ENCODE measurements at regions not wholly inside any gene's neighbourhood (a gene's known extent, or its start where the extent isn't known, plus 50 kb on each side); places are given as distances from the start of the nearest gene placed in this dataset.

- WGBS, 2 experiments (ENCODE audit: extremely low coverage in 2 of 2, insufficient read length in 1 of 2) = no CpG with 5 or more reads among the region's 2 CpGs
- TF ChIP-seq MAFK (IDR thresholded peaks at IDR 0.05; ENCODE audit: low read depth, low read length) (no peak), USF2 (IDR thresholded peaks at IDR 0.05; ENCODE audit: low read depth, low read length) (no peak), NFE2L2 (IDR thresholded peaks at IDR 0.05; ENCODE audit: low read depth, low read length) (no peak), BHLHE40 (IDR thresholded peaks at IDR 0.05; ENCODE audit: low read depth, low read length) (no peak), MXI1 (IDR thresholded peaks at IDR 0.05; ENCODE audit: borderline replicate concordance, low read depth, low read length) (no peak), SMC3 (IDR thresholded peaks at IDR 0.05; ENCODE audit: low read depth, low read length) (no peak), CHD1 (IDR thresholded peaks at IDR 0.05; ENCODE audit: low read depth, low read length) (no peak), POLR2A (IDR thresholded peaks at IDR 0.05; ENCODE audit: low read depth, low read length) (no peak), RFX5 (IDR thresholded peaks at IDR 0.05; ENCODE audit: low read depth, low read length) (no peak), ELK1 (IDR thresholded peaks at IDR 0.05; ENCODE audit: borderline replicate concordance, low read depth, low read length) (no peak), CEBPB (IDR thresholded peaks at IDR 0.05; ENCODE audit: low read depth, low read length) (no peak), FOS (IDR thresholded peaks at IDR 0.05; ENCODE audit: low read depth, low read length) (no peak), RAD21 (IDR thresholded peaks at IDR 0.05; ENCODE audit: low read length) (no peak), RCOR1 (IDR thresholded peaks at IDR 0.05; ENCODE audit: insufficient replicate concordance, low read length) (no peak)
- TF ChIP-seq, protein P1, sequence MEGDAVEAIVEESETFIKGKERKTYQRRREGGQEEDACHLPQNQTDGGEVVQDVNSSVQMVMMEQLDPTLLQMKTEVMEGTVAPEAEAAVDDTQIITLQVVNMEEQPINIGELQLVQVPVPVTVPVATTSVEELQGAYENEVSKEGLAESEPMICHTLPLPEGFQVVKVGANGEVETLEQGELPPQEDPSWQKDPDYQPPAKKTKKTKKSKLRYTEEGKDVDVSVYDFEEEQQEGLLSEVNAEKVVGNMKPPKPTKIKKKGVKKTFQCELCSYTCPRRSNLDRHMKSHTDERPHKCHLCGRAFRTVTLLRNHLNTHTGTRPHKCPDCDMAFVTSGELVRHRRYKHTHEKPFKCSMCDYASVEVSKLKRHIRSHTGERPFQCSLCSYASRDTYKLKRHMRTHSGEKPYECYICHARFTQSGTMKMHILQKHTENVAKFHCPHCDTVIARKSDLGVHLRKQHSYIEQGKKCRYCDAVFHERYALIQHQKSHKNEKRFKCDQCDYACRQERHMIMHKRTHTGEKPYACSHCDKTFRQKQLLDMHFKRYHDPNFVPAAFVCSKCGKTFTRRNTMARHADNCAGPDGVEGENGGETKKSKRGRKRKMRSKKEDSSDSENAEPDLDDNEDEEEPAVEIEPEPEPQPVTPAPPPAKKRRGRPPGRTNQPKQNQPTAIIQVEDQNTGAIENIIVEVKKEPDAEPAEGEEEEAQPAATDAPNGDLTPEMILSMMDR (conservative IDR thresholded peaks at IDR 0.05; ENCODE audit: low read depth, low read length) = no peak
- no TSS peak for BruUV-seq (replicated peaks)
- ATAC-seq (ENCODE audit: low read depth) = no peak
- Histone ChIP-seq H3K36me3 (ENCODE audit: control insufficient read depth, insufficient read depth, low read length) (no peaks in the 10 kb centered on the region), H3K4ac (ENCODE audit: low read depth, low read length) (no peak overlapping the region), H3K4me2 (ENCODE audit: low read depth, low read length) (no peak overlapping the region), H4K5ac (ENCODE audit: low read depth, low read length) (no peak overlapping the region), H2AK5ac (ENCODE audit: low read depth, low read length) (no peak overlapping the region), H3K4me1 (ENCODE audit: control insufficient read depth, insufficient read depth, low read length) (peaks cover 4% of the 10 kb centered on the region; the same call in 1 of the 2 replicates), H3K4me3 (ENCODE audit: insufficient read depth, low read depth, low read length) (no peak overlapping the region), H2BK20ac (ENCODE audit: low read depth, low read length) (no peak overlapping the region), H2AFZ (replicated peaks; ENCODE audit: low read length, poor library complexity) (no peak overlapping the region), H3K9me1 (ENCODE audit: insufficient read depth, low read length) (no peaks in the 10 kb centered on the region), H3K27ac (ENCODE audit: insufficient read depth, low read length) (no peak overlapping the region), H3K9me3 (ENCODE audit: control insufficient read depth, insufficient read depth, low read length) (no peaks in the 10 kb centered on the region), H4K91ac (ENCODE audit: insufficient read depth, low read depth, low read length) (no peak overlapping the region), H4K20me1 (ENCODE audit: insufficient read depth, low read length) (no peaks in the 10 kb centered on the region), H2BK15ac (ENCODE audit: low read depth, low read length) (no peak overlapping the region), H3K14ac (replicated peaks; ENCODE audit: low read depth, low read length) (no peak overlapping the region), H3K9ac (ENCODE audit: low read depth, low read length) (no peak overlapping the region), H3K18ac (ENCODE audit: low read depth, low read length) (no peak overlapping the region), H3K56ac (ENCODE audit: extremely low read depth, insufficient read depth, low read length) (no peak overlapping the region), H2AK9ac (replicated peaks; ENCODE audit: low read depth, low read length, poor library complexity) (no peak overlapping the region), H3K79me1 (ENCODE audit: low read depth in 1 of 2, low read length in 2 of 2) (no peaks in the 10 kb centered on the region), H2BK5ac (ENCODE audit: low read depth, low read length, poor library complexity, severe bottlenecking) (no peak overlapping the region), H2BK120ac (ENCODE audit: low read depth, low read length) (no peak overlapping the region), H3K27me3 (ENCODE audit: control insufficient read depth, insufficient read depth, low read length) (peaks cover 2% of the 10 kb centered on the region; the same call in 1 of the 2 replicates), H3K23ac (ENCODE audit: low read depth, low read length) (no peak overlapping the region), H4K8ac (ENCODE audit: low read depth in 2 of 2, low read length in 2 of 2) (no peak overlapping the region)
- intact Hi-C loops (cut with micrococcal nuclease) (no loop called here), dilution Hi-C loops (cut with HindIII; ENCODE audit: low sequenced_read_pairs, unreplicated experiment) (no loop called here), in situ Hi-C loops (cut with MboI; ENCODE audit: low sequenced_read_pairs) (no loop called here)
- ChIA-PET CTCF (interaction anchor here (0.5 kb wide), 1 partner anchor 114 kb away, joined by 3 read pairs; no protein-coding TSS in a partner anchor), POLR2A (ENCODE audit: unreplicated experiment) (no interaction called here)
- DNase-seq = no peak
Observed at GRCh38 chr16:65287307-65287706, 165.4 kb upstream of the CDH11 start.
